NT2/D1 (cell line): ENCODE measurements at regions not wholly inside any gene's neighbourhood (a gene's known extent, or its start where the extent isn't known, plus 50 kb on each side); places are given as distances from the start of the nearest gene placed in this dataset.

ENCODE experiments used
- DNase-seq: peaks from one replicate; pipeline ENCODE4 v3.0.0-alpha.2; 2011; ENCODE audit warnings: low read depth, low spot score
- H3K27me3 ChIP-seq: 2 replicates; pipeline ENCODE4 v1.6.0; 2011; ENCODE audit warnings: mild to moderate bottlenecking; ENCODE audit not compliant: insufficient read length, insufficient read depth
- H3K36me3 ChIP-seq: 2 replicates; pipeline ENCODE4 v1.6.1; 2011; ENCODE audit warnings: mild to moderate bottlenecking, low read length, mixed read lengths; ENCODE audit not compliant: insufficient read depth, insufficient read length
- H3K4me1 ChIP-seq: 2 replicates; pipeline ENCODE4 v1.5.1; 2011; ENCODE audit not compliant: insufficient read depth, insufficient read length
- H3K4me3 ChIP-seq: 2 replicates; pipeline ENCODE4 v1.5.1; 2011; ENCODE audit warnings: low read depth; ENCODE audit not compliant: insufficient read length
- H3K9ac ChIP-seq: 2 replicates; pipeline ENCODE4 v1.6.0; 2011; ENCODE audit warnings: low read depth; ENCODE audit not compliant: insufficient read length
- H3K9me3 ChIP-seq: 2 replicates; pipeline ENCODE4 v1.5.1; 2011; ENCODE audit warnings: mild to moderate bottlenecking, low read length; ENCODE audit not compliant: insufficient read depth
- SUZ12 ChIP-seq: IDR thresholded peaks from 2 replicates; pipeline ENCODE4 v1.6.1; 2011; ENCODE audit not compliant: insufficient read length, insufficient read depth; ENCODE audit errors: extremely low read depth
- YY1 ChIP-seq: IDR thresholded peaks from 2 replicates; pipeline ENCODE4 v1.6.1; 2011; ENCODE audit not compliant: insufficient read length, insufficient read depth
- ZNF274 ChIP-seq: IDR thresholded peaks from 2 replicates; pipeline ENCODE4 v1.6.1; 2011; ENCODE audit warnings: mild to moderate bottlenecking, low read depth, low read length

DNA sequence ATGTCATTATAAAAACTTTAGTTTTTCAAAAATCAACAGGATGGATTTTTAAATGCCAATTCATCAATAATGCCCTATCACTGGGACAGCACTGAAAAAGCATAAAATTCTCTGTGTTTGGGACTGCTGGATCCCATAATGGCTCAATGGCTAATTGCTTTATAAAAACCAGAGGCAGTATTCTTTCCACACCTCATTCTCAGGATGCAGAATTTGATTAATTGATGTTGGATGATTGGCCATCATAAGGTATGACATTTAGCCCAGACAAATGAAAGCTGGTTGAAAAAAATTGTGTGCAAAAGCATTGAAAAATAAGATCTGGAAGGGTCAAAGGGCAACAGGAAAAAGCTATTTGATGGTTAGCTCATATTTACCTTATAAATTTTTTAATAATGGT, 362.2 kb upstream of the SNX7 start:
- Histone ChIP-seq H3K4me1 (no peaks in the 10 kb centered on the region), H3K36me3 (no peaks in the 10 kb centered on the region), H3K4me3 (no peak overlapping the region), H3K9me3 (no peaks in the 10 kb centered on the region), H3K27me3 (no peaks in the 10 kb centered on the region), H3K9ac (no peak overlapping the region)
- TF ChIP-seq ZNF274 (no peak), SUZ12 (no peak), YY1 (no peak)
- DNase-seq, result no peak

GRCh38 chr1:98298319-98298718, 363.2 kb upstream of the SNX7 start:
- no peak for DNase-seq
- Histone ChIP-seq H3K36me3 (no peaks in the 10 kb centered on the region), H3K9ac (no peak overlapping the region), H3K4me3 (no peak overlapping the region), H3K9me3 (no peaks in the 10 kb centered on the region), H3K4me1 (no peaks in the 10 kb centered on the region), H3K27me3 (no peaks in the 10 kb centered on the region)
- TF ChIP-seq YY1 (no peak), SUZ12 (no peak), ZNF274 (no peak)

DNA sequence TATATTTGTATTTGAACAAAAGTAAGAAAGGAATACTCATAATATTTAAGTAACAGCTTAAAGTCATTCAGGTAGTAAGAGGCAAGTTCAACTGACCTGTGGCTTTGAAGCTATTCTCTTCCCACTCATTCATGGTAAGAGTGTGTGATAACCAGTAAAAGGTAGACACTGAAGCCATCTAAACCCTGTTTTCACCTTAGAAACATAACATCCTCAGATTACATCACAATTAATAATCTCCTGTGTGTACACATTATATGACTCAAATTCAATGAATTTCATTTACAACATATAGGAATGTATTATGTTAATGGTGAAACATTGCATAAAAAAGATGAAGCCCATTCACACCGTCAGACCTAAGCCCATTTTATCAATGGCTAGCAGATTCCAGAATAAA, 364.8 kb upstream of the SNX7 start:
- H3K9me3 ChIP-seq, result no peaks in the 10 kb centered on the region
- DNase-seq, result no peak
- H3K9ac ChIP-seq, result no peak overlapping the region
- H3K4me1 ChIP-seq, result no peaks in the 10 kb centered on the region
- no peak overlapping the region for H3K4me3 ChIP-seq
- TF ChIP-seq YY1 (no peak), ZNF274 (no peak), SUZ12 (no peak)
- H3K27me3 ChIP-seq, result no peaks in the 10 kb centered on the region
- H3K36me3 ChIP-seq, result no peaks in the 10 kb centered on the region

DNA sequence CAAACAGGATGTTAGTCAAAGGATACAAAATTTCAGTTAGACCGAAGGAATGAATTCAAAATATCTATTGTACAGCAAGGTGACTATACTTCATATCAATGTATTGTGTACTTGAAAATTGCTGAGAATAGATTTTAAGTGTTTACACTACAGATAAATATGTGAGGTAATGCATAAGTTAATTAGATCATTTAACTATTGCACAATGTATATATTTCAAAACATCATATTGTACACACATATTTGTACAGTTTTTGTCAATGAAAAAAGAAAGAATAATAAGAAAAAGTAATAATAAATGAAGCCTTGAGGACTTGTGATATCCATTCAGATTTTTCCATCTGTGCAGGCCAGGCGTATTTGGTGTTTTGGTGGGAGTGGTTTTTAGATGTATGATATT, 367.4 kb upstream of the SNX7 start:
- TF ChIP-seq ZNF274 (no peak), YY1 (no peak), SUZ12 (no peak)
- H3K9me3 ChIP-seq, result no peaks in the 10 kb centered on the region
- H3K4me3 ChIP-seq, result no peak overlapping the region
- no peaks in the 10 kb centered on the region for H3K36me3 ChIP-seq
- no peaks in the 10 kb centered on the region for H3K4me1 ChIP-seq
- no peak for DNase-seq
- no peaks in the 10 kb centered on the region for H3K27me3 ChIP-seq
- no peak overlapping the region for H3K9ac ChIP-seq

GRCh38 chr1:98292994-98293393, 368.5 kb upstream of the SNX7 start:
- Histone ChIP-seq H3K4me3 (no peak overlapping the region), H3K27me3 (no peaks in the 10 kb centered on the region), H3K36me3 (no peaks in the 10 kb centered on the region), H3K4me1 (no peaks in the 10 kb centered on the region), H3K9me3 (no peaks in the 10 kb centered on the region), H3K9ac (no peak overlapping the region)
- TF ChIP-seq YY1 (no peak), SUZ12 (no peak), ZNF274 (no peak)
- DNase-seq, result no peak

- Histone ChIP-seq H3K36me3 (no peaks in the 10 kb centered on the region), H3K4me3 (no peak overlapping the region), H3K27me3 (no peaks in the 10 kb centered on the region), H3K9ac (no peak overlapping the region), H3K9me3 (no peaks in the 10 kb centered on the region), H3K4me1 (no peaks in the 10 kb centered on the region)
- DNase-seq, result no peak
- TF ChIP-seq ZNF274 (no peak), SUZ12 (no peak), YY1 (no peak)
Measured at GRCh38 chr1:98289311-98289710, 368.5 kb upstream of the DPYD start.

DNA sequence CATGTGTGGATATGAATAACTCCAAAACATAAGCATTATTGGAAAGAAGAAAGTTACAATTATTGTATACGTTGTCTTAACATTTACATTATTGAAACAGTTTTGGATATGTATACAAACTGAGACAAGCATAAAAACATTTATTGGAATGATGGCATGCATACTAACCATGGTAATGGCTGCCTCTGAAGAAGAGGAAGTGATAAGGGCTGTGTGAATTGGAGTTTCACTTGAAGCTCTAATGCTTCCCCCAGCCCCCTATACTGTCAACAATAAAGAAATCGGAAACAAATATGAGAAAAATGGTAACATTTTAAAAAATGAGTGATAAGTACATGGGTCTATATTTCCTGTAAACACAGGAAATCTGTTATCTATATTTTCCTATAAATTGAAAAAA, 367.7 kb upstream of the DPYD start:
- Histone ChIP-seq H3K9ac (no peak overlapping the region), H3K4me1 (no peaks in the 10 kb centered on the region), H3K9me3 (no peaks in the 10 kb centered on the region), H3K27me3 (no peaks in the 10 kb centered on the region), H3K36me3 (no peaks in the 10 kb centered on the region), H3K4me3 (no peak overlapping the region)
- TF ChIP-seq YY1, result no peak
- no peak for TF ChIP-seq ZNF274
- TF ChIP-seq SUZ12, result no peak
- DNase-seq, result no peak

DNA sequence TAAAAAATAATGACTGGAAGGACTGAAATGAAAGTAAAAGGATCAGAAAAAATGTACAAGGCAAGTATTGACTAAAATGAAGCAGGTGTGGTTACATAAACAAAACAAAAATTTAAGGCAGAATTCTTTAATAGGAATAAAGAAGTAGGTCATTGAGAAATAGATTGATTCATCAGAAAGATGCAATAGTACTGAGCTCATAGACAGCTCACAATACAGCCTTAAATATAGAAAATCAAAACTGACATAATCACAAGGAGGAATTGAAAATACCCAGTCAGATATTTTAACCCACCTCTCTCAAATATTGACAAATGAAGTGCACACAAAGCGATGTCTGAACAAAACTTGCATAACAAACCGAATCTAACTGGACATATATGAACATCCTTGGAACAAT, 366.8 kb upstream of the DPYD start:
- TF ChIP-seq ZNF274, result no peak
- Histone ChIP-seq H3K4me3 (no peak overlapping the region), H3K27me3 (no peaks in the 10 kb centered on the region), H3K4me1 (no peaks in the 10 kb centered on the region), H3K36me3 (no peaks in the 10 kb centered on the region), H3K9me3 (no peaks in the 10 kb centered on the region), H3K9ac (no peak overlapping the region)
- no peak for DNase-seq
